ENCODE measurements at regions not wholly inside any gene's neighbourhood (a gene's known extent, or its start where the extent isn't known, plus 50 kb on each side); places are given as distances from the start of the nearest gene placed in this dataset.

- H3K4me1 ChIP-seq (ENCODE audit: low read length) = no peaks in the 10 kb centered on the region
- H3K9ac ChIP-seq (ENCODE audit: low read length) = no peak overlapping the region
- no peak for TF ChIP-seq EZH2phosphoT487 (IDR thresholded peaks at IDR 0.05; ENCODE audit: low read length)
- no peak for TF ChIP-seq CTCF (IDR thresholded peaks at IDR 0.05; ENCODE audit: low read length)
- TF ChIP-seq EZH2 (optimal IDR thresholded peaks at IDR 0.05; ENCODE audit: low read depth, low read length) = no peak
- DNase-seq = no peak
- H3K4me3 ChIP-seq (ENCODE audit: low read length) = no peak overlapping the region
- H3K79me2 ChIP-seq (ENCODE audit: low read length) = no peaks in the 10 kb centered on the region
- no peaks in the 10 kb centered on the region for H3K27me3 ChIP-seq (replicated peaks; ENCODE audit: insufficient read depth, low read length)
- no peak overlapping the region for H3K27ac ChIP-seq (ENCODE audit: low read length)
- H3K4me2 ChIP-seq (ENCODE audit: low read depth, low read length) = no peak overlapping the region
- H3K36me3 ChIP-seq (replicated peaks; ENCODE audit: insufficient read depth, low read length) = no peaks in the 10 kb centered on the region
- no peaks in the 10 kb centered on the region for H3F3A ChIP-seq (ENCODE audit: insufficient read depth, low read length)
- H3K9me3 ChIP-seq (replicated peaks; ENCODE audit: insufficient read depth, low read length) = no peaks in the 10 kb centered on the region
- H4K20me1 ChIP-seq (ENCODE audit: insufficient read depth, low read length) = no peaks in the 10 kb centered on the region
- H3K9me2 ChIP-seq (replicated peaks; ENCODE audit: insufficient read depth, low read length) = no peaks in the 10 kb centered on the region
- H2AFZ ChIP-seq (ENCODE audit: low read length) = no peak overlapping the region
These were observed 70.2 kb upstream of the TLE4 start for GRCh38 chr9:79501546-79501945.

- no peak overlapping the region for H3K4me2 ChIP-seq (ENCODE audit: low read depth, low read length)
- H3K27ac ChIP-seq (ENCODE audit: low read length) = no peak overlapping the region
- H3K9me2 ChIP-seq (replicated peaks; ENCODE audit: insufficient read depth, low read length) = no peaks in the 10 kb centered on the region
- no peaks in the 10 kb centered on the region for H4K20me1 ChIP-seq (ENCODE audit: insufficient read depth, low read length)
- no peaks in the 10 kb centered on the region for H3K27me3 ChIP-seq (replicated peaks; ENCODE audit: insufficient read depth, low read length)
- H3K79me2 ChIP-seq (ENCODE audit: low read length) = no peaks in the 10 kb centered on the region
- H3K4me3 ChIP-seq (ENCODE audit: low read length) = no peak overlapping the region
- no peaks in the 10 kb centered on the region for H3F3A ChIP-seq (ENCODE audit: insufficient read depth, low read length)
- DNase-seq = no peak
- H3K9me3 ChIP-seq (replicated peaks; ENCODE audit: insufficient read depth, low read length) = no peaks in the 10 kb centered on the region
- H3K9ac ChIP-seq (ENCODE audit: low read length) = no peak overlapping the region
- H2AFZ ChIP-seq (ENCODE audit: low read length) = no peak overlapping the region
- no peaks in the 10 kb centered on the region for H3K36me3 ChIP-seq (replicated peaks; ENCODE audit: insufficient read depth, low read length)
- TF ChIP-seq EZH2phosphoT487 (IDR thresholded peaks at IDR 0.05; ENCODE audit: low read length) (no peak), EZH2 (optimal IDR thresholded peaks at IDR 0.05; ENCODE audit: low read depth, low read length) (no peak), CTCF (IDR thresholded peaks at IDR 0.05; ENCODE audit: low read length) (no peak)
- no peaks in the 10 kb centered on the region for H3K4me1 ChIP-seq (ENCODE audit: low read length)
These were observed 64.0 kb upstream of the TLE4 start for GRCh38 chr9:79507801-79508200.

- Histone ChIP-seq H3K27me3 (replicated peaks; ENCODE audit: insufficient read depth, low read length) (no peaks in the 10 kb centered on the region), H3K4me1 (ENCODE audit: low read length) (no peaks in the 10 kb centered on the region), H3K4me3 (ENCODE audit: low read length) (no peak overlapping the region), H3K9me2 (replicated peaks; ENCODE audit: insufficient read depth, low read length) (no peaks in the 10 kb centered on the region), H3K36me3 (replicated peaks; ENCODE audit: insufficient read depth, low read length) (no peaks in the 10 kb centered on the region), H3K4me2 (ENCODE audit: low read depth, low read length) (no peak overlapping the region), H3K9ac (ENCODE audit: low read length) (no peak overlapping the region), H4K20me1 (ENCODE audit: insufficient read depth, low read length) (no peaks in the 10 kb centered on the region), H3F3A (ENCODE audit: insufficient read depth, low read length) (no peaks in the 10 kb centered on the region), H3K79me2 (ENCODE audit: low read length) (no peaks in the 10 kb centered on the region), H3K27ac (ENCODE audit: low read length) (no peak overlapping the region), H3K9me3 (replicated peaks; ENCODE audit: insufficient read depth, low read length) (no peaks in the 10 kb centered on the region), H2AFZ (ENCODE audit: low read length) (no peak overlapping the region)
- TF ChIP-seq CTCF (IDR thresholded peaks at IDR 0.05; ENCODE audit: low read length) = no peak
- TF ChIP-seq EZH2 (optimal IDR thresholded peaks at IDR 0.05; ENCODE audit: low read depth, low read length) = no peak
- TF ChIP-seq EZH2phosphoT487 (IDR thresholded peaks at IDR 0.05; ENCODE audit: low read length) = no peak
- no peak for DNase-seq
These were observed 59.5 kb upstream of the TLE4 start for GRCh38 chr9:79512251-79512650.
